ENCODE measurements at regions not wholly inside any gene's neighbourhood (a gene's known extent, or its start where the extent isn't known, plus 50 kb on each side); places are given as distances from the start of the nearest gene placed in this dataset.

DNA sequence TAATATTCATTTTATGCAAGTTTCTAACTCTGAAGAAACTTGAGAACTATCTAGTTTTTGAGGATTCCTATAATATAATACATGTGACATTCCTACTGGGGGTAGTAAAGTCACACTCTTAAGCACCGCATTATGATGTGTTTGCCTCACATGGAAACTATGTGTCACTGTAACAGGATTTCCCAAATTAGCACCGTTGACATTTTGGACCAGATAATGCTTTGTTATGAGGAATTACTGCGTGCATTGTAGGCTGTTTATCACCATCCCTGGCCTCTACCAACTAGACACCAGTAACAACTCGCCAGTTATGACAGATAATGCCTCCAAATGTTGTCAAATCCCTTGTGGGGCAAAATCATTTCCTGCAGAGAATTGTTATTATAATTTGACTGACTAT, 267.8 kb downstream of the RAP2B start:
- TF ChIP-seq, protein P1, sequence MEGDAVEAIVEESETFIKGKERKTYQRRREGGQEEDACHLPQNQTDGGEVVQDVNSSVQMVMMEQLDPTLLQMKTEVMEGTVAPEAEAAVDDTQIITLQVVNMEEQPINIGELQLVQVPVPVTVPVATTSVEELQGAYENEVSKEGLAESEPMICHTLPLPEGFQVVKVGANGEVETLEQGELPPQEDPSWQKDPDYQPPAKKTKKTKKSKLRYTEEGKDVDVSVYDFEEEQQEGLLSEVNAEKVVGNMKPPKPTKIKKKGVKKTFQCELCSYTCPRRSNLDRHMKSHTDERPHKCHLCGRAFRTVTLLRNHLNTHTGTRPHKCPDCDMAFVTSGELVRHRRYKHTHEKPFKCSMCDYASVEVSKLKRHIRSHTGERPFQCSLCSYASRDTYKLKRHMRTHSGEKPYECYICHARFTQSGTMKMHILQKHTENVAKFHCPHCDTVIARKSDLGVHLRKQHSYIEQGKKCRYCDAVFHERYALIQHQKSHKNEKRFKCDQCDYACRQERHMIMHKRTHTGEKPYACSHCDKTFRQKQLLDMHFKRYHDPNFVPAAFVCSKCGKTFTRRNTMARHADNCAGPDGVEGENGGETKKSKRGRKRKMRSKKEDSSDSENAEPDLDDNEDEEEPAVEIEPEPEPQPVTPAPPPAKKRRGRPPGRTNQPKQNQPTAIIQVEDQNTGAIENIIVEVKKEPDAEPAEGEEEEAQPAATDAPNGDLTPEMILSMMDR (optimal IDR thresholded peaks at IDR 0.05 in 1 of 3, IDR thresholded peaks at IDR 0.05 in 1 of 3, conservative IDR thresholded peaks at IDR 0.05 in 1 of 3; ENCODE audit: extremely low read depth in 1 of 3, insufficient read depth in 2 of 3, low read length in 3 of 3) = no peak
- TF ChIP-seq EZH2 (IDR thresholded peaks at IDR 0.05; ENCODE audit: low read length) = no peak
